Jurkat, Clone E6-1 (cell line): ENCODE measurements at regions not wholly inside any gene's neighbourhood (a gene's known extent, or its start where the extent isn't known, plus 50 kb on each side); places are given as distances from the start of the nearest gene placed in this dataset.

Experiments used
- DNase-seq: peaks from one replicate; pipeline ENCODE4 v3.0.0-alpha.2; 2011; ENCODE audit warnings: low read depth, low spot score
- H3K4me3 ChIP-seq: 2 replicates; pipeline ENCODE4 v1.5.1; 2011; ENCODE audit warnings: mild to moderate bottlenecking, low read length, control low read depth, moderate library complexity

DNA sequence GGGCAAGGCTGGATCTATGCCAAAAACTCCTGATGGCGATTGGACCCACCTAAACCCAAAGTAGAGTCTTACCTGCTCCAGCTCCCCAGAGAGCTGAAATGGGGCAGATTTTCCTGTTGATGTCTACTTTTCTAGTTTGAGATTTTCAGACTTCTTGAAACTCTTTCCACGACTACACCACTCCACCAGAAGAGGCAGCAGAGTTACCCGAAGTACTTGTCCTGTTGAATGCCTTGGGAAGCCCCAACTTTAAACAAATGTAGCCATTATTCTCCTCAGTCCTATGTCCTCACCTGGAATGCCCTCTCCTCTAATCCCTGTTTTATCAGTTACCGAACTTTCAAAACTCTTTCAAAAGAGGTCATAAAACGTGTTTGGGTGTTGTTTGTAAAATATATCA is 843.8 kb downstream of the VGLL3 start:
- H3K4me3 ChIP-seq: no peak overlapping the region
- DNase-seq: no peak

DNA sequence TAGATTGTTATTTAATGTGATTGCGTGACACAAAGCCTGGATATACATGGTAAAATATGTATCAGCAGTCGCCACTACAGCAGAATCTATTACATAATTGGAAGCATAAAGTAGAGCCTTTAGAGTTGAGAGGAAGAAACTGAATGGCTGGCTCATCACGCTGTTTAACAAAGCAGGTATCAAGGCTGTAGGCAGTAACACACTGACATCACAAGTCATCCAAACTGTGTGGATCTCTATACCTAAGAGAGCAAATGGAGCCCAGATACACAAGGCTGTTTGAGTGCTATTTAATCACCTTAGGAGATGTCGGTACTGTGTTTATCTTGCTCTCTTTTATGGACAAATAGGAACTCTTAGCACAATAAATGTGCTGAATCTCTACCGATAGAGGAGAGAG is 864.4 kb downstream of the VGLL3 start:
- DNase-seq: no peak
- H3K4me3 ChIP-seq: no peak overlapping the region
